Head of caudate nucleus (tissue), 42 donors: ENCODE measurements at regions not wholly inside any gene's neighbourhood (a gene's known extent, or its start where the extent isn't known, plus 50 kb on each side); places are given as distances from the start of the nearest gene placed in this dataset.
"Not testable (repeated sequence)": the region's sequence is repeated elsewhere in the genome, so short reads cannot be mapped to it uniquely, and the experiment has no call there.

Source experiments
- DNase-seq, 42 donors: peaks; one replicate each; pipeline versions ENCODE4 v3.0.0 to v3.0.0-alpha.2; 2020 to 2021; ENCODE audit warnings: mixed read lengths in 7 of 42
- intact Hi-C: fragments of 100-400 bp; cut with DNase I; formaldehyde crosslinking; loops from one replicate; pipeline ENCODE4 v1.15.0; 2022

DNA sequence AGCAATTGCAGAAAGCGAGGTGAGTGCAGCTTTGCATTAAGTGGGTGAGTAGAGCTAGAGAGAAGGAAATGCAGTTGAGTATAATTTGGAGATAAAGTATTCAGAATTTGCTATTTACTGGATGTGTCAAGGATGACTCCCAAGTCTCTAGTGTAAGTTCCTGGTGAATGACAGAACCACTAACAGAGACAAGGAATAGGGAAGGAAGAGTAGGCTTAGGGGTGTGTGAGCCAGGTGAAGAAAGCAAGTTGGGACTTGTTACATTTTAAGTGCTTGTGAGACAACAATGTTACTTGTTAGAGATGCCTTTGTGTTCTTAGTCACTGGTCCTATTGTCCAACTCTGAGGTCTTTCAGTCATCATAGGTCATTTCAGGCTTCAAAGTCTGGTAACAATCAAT lies 70.8 kb downstream of the TBC1D26 start:
- intact Hi-C loops = not testable (repeated sequence)

DNA sequence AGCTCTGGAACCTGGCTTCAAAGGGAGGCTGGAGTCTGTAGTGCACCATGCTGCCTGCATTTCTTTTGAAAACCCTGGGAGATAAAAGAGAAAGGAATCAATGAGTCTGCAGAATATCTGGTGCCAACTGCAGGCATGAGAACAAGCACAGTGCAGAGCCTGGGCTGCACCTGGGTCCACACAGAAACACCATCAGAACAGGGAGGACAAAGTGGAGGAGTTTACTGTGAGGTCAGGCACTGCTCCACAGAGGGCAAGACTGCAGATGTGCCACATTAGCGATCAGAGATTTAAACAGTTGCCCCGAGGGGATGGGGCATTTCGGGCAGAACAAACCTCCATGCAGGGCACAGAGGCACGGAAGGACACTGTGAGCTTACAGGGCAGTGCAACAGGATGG lies 74.7 kb downstream of the TBC1D26 start:
- intact Hi-C loops, DNase-seq: not testable (repeated sequence)

More for the DNA sequence above, 70.8 kb downstream of the TBC1D26 start:
- DNase-seq = not testable (repeated sequence)

DNA sequence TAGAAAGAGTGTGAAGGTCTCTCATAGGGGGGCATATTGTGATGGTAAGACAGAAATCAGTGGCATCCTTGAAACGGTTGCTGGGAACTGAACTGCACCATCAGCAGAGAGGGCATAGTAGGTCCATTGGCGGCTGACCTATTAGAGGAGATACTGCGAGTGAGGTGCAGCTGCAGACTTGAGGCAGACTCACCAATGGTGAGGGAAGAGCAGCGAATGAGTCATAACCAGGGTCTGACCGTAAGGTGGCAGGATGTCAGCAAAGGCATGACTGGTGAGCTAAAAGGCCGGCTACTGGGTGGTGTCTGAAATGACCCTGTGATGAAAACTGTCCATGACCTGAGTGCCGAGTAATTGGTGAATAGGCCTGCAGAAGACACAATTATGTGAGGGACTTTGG lies 81.3 kb downstream of the TBC1D26 start:
- DNase-seq, intact Hi-C loops: not testable (repeated sequence)

DNA sequence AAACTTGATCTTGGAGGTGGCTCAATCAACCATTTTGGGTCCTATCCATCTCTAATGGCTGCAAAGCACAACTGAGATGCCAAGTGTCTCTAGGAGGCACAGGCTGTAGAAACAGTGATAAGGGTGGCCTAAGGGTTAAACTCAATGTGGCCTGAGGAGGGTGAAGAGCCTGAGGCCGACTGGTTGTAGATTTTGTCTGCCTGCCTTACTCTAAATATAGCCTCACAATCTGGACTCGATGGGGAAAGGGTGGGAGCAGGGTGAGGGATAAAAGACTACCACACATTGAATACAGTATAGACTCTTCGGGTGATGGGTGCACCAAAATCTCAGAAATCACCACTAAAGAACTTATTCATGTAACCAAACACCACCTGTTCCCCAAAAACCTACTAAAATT lies 81.9 kb downstream of the TBC1D26 start:
- DNase-seq, intact Hi-C loops: not testable (repeated sequence)

- DNase-seq, intact Hi-C loops: not testable (repeated sequence)
Observed at GRCh38 chr17:15817861-15818260, 85.8 kb downstream of the TBC1D26 start.

DNA sequence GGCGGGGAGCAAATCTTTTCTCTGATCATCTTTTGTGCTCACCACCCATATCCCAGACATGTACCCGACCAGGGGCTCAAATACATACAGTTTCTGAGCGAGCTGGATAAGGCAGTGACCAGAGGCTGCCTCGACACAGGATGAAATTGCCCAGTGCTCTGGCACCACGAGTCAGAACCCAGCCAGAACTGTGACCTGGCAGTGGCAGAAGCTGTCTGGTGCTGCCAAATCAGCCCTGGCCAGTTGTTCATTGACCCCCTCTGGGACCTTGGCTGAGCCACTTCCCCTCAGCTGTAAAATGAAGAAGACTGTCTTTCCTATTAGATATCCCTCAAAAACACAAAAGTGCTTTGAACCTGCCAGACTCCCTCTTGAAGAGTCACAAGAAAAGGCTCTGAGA lies 90.2 kb downstream of the TBC1D26 start:
- DNase-seq, intact Hi-C loops: not testable (repeated sequence)

DNA sequence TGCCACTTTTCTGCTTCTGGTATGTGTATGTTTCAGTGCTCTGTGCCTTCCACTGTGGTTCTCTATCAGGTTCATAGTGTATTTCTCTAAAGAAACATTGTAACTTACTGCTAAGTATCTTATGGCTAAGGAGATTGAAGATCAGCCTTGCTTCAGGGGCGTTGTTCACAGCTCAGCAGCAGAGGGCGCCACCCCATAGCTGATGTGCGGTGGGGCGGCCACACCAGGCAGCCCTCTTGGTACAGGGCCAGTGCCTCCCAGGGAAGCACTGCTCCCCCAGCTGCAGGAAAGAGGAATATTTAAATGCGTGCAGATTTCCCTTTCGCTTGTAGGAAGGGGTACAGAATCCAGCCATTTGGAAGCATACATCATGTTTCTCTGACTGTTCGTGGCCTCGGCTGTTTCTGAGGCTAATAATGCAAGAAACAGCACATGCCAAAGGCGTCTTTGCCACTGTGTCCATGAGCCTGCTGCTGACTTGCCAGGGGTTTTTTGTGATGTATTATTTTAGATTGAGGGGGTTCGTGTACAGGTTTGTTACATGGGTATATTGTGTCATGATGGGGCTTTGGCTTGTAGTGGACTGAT lies 96.7 kb downstream of the TBC1D26 start:
- intact Hi-C loops = loop anchor here (5.0 kb wide), 1 partner anchor 168 kb away; the partner anchor contains the start of genes TTC19 and ZSWIM7
- DNase-seq = peak; percentile 49 to 92 (median 83)

- intact Hi-C loops, DNase-seq: not testable (repeated sequence)
Observed at GRCh38 chr17:15830221-15830620, 98.1 kb downstream of the TBC1D26 start.

DNA sequence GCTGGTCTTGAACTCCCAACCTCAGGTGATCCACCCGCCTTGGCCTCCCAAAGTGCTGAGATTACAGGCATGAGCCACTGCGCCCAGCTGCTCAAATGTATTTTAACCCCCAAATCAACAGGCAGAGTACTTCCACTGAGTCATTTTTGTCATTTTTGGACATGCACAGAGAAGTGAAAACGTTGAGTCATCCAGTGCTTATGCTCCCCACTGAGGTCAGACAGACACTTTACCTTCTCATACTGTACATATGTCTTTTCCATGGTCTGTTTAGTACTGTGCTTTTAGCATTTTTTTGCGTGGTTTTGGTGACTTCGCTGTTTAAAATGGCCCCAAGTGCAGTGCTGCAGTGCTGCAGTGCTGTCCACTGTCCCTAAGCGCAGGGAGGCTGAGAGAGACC lies 99.1 kb downstream of the TBC1D26 start:
- DNase-seq, intact Hi-C loops: not testable (repeated sequence)

DNA sequence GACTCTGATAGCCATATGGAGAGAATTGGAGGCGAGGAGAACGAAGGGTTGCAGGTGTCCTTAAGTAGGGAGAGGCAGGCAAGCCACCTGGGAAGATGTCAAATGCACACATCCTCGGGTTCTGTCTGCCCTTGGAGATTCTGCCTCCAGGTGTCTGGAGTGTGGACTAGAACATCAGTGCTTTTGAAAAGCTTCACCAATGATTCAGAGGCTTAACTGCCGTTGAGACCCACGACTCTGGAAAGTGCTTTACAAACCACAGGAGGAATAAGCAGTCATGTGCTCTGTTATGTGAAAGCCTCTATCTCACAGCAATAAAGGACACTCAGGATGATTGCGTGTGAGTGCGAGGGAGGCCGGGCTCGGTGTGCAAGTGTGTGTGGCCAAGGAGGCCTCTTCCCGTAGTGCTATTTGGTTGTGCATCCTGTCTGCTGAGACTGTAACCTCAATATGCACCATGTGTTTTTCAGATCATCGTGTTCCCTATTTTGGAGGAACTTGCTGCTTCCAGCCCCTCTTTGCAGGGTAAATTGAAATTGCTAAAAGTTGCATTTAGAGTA lies 100.9 kb downstream of the TBC1D26 start:
- DNase-seq, intact Hi-C loops: not testable (repeated sequence)

GRCh38 chr17:15833890-15834289 lies 101.8 kb downstream of the TBC1D26 start:
- intact Hi-C loops = not testable (repeated sequence)
- peak in 1 of 42 donors; percentile 10 for DNase-seq

DNA sequence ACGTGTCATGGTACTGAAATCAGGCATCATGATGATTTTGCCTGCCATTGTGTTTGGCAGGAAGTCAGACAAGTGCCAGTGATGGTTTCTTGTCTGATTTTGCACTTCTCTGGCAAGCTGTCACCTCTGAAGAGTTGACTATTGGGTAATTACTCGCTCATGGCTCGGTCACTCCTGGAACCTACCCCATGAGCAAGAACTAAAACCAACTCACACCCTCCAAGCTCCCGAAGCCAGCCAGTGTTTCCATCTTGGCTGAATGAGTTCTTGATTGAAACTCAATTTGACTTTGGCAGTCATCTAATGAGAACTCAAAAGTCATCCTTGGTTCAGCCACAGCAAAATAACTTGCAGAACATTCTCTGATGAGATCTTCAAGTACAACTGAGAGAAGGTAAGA lies 103.4 kb downstream of the TBC1D26 start:
- intact Hi-C loops = not testable (repeated sequence)

GRCh38 chr17:15836249-15836982 lies 104.3 kb downstream of the TBC1D26 start:
- intact Hi-C loops, DNase-seq: not testable (repeated sequence)

More for the DNA sequence above, 103.4 kb downstream of the TBC1D26 start:
- DNase-seq = not testable (repeated sequence)

- intact Hi-C loops, DNase-seq: not testable (repeated sequence)
Observed at GRCh38 chr17:15836991-15837390, 104.9 kb downstream of the TBC1D26 start.

DNA sequence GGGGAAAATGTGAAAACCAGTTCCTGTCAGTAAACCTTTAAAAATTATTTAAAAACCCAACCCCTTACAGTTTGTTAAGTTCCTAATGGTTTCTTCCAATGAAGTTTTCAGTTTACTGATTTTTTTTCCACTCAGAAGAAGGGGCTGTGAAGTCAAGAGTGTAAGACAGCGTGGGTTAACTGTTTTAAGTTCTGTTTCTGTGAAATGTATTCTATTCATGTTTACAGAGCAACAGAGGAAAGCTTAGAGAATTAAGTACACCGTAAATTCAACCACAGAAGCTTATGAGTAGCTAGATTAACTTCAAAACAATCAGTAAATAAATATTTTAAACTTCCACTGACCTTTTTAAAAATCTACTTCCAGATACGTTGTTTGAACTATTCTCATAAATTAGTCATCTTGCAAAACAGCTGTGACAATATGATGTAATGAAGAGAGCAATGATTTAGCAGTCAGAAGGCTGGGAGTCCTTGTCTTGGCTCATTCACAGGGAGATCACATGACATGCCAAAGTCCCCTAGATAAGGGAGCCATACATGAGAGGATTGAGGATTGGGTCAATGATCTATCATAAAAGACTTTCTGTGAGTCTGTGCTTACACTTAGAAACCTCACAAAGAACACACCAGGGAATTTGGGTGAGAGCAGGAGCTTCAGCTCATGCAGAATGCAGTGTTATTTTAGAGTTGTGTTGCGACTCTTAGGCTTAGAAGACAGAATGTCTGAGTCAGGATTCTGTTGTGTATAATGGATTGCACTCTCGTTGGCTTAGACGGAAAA lies 97.3 kb upstream of the ADORA2B start:
- DNase-seq, intact Hi-C loops: not testable (repeated sequence)

DNA sequence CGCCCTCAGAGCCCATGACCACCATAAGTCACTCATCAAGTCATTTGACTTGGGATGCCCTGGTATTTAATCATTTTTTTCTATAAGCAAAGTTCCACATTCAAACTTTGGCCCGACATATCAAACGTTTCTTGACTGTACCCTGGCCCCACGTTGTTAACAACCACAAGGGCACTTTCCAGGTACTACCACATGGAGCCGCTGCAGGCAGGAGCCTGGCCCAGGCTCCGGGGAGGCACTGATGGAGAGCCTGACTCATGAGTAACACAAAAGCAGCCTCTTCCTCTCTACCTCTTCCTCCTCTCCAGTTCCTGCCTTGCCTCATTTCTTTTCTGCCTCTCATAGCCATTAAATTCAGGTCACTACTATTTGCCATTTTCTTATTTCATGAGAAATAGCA lies 95.9 kb upstream of the ADORA2B start:
- peak in 19 of 42 donors; percentile 5 to 45 (median 15) for DNase-seq
- intact Hi-C loops = not testable (repeated sequence)

- DNase-seq, intact Hi-C loops: not testable (repeated sequence)
Observed at GRCh38 chr17:15850071-15850470, 94.9 kb upstream of the ADORA2B start.

GRCh38 chr17:15850687-15851086 lies 94.2 kb upstream of the ADORA2B start:
- intact Hi-C loops, DNase-seq: not testable (repeated sequence)

GRCh38 chr17:15852863-15853262 lies 92.1 kb upstream of the ADORA2B start:
- DNase-seq, intact Hi-C loops: not testable (repeated sequence)
